Endothelial cell of umbilical vein (primary cell): ENCODE measurements at regions not wholly inside any gene's neighbourhood (a gene's known extent, or its start where the extent isn't known, plus 50 kb on each side); places are given as distances from the start of the nearest gene placed in this dataset.

Experiments used
- BruUV-seq: library from RNA; stranded (reverse); fragments of 400-500 nt; replicated peaks from 2 replicates; lab custom pipeline; 2021; lab: Mats Ljungman, UMichigan
- CTCF ChIA-PET: fragments of 300-600, 350-600 bp; sonication (Branson Sonifier 250); formaldehyde crosslinking; loops from one replicate; lab custom pipeline; 2021; ENCODE audit warnings: antibody characterized with exemption, inconsistent platforms; lab: Charles Lee
- POLR2A ChIA-PET: fragments of 300-600, 350-600 bp; sonication (Branson Sonifier 250); formaldehyde crosslinking; loops from one replicate; lab custom pipeline; 2021; ENCODE audit warnings: antibody characterized with exemption, inconsistent platforms; lab: Charles Lee
- DNase-seq: peaks from one replicate; pipeline ENCODE4 v3.0.0-alpha.2; 2011; ENCODE audit warnings: low read depth, low spot score
- FAIRE-seq: peaks from 2 replicates; lab custom pipeline; 2011; peaks lifted over from hg19 to GRCh38; lab: Jason Lieb, UNC
- H2AFZ ChIP-seq: 2 replicates; pipeline ENCODE4 v1.6.0; 2012; ENCODE audit warnings: low read depth, low read length, control low read depth, inconsistent platforms
- H3K27ac ChIP-seq: 2 replicates; pipeline ENCODE4 v1.5.1; 2011; ENCODE audit warnings: low read depth, mild to moderate bottlenecking, control low read depth, low read length, moderate library complexity; ENCODE audit not compliant: insufficient read depth
- H3K27me3 ChIP-seq, 2 experiments: 2 replicates each; pipeline versions ENCODE4 v1.6.0 to v1.6.1; 2011; ENCODE audit warnings: low read length in 2 of 2, mixed read lengths in 1 of 2; ENCODE audit not compliant: control insufficient read depth in 2 of 2, insufficient read depth in 2 of 2
- H3K36me3 ChIP-seq, 2 experiments: 2 replicates in 1 of 2; 3 replicates in 1 of 2; pipeline ENCODE4 v1.5.1; 2011; ENCODE audit warnings: low read length in 2 of 2, mild to moderate bottlenecking in 1 of 2, moderate library complexity in 1 of 2; ENCODE audit not compliant: control insufficient read depth in 2 of 2, insufficient read depth in 2 of 2; ENCODE audit errors: extremely low read depth in 1 of 2
- H3K4me1 ChIP-seq: 3 replicates; pipeline ENCODE4 v1.5.1; 2011; ENCODE audit warnings: mild to moderate bottlenecking, low read length; ENCODE audit not compliant: control insufficient read depth, insufficient read depth; ENCODE audit errors: extremely low read depth
- H3K4me2 ChIP-seq: 2 replicates; pipeline ENCODE4 v1.6.1; 2011; ENCODE audit warnings: low read length, control low read depth, mixed read lengths; ENCODE audit not compliant: insufficient read depth
- H3K4me3 ChIP-seq, 3 experiments: fragments of 200-600 bp in 1 of 3; sonication (generic), shearing (Covaris generic) in 1 of 3; replicated peaks in 1 of 3; 2 replicates each; pipeline ENCODE4 v1.5.1; 2011 to 2016; ENCODE audit warnings: control low read depth in 3 of 3, low read length in 3 of 3, mild to moderate bottlenecking in 2 of 3, inconsistent platforms in 1 of 3, low read depth in 1 of 3, moderate library complexity in 1 of 3; ENCODE audit not compliant: insufficient read depth in 1 of 3
- H3K79me2 ChIP-seq: 2 replicates; pipeline ENCODE4 v1.6.0; 2012; ENCODE audit warnings: low read length, inconsistent platforms; ENCODE audit not compliant: control insufficient read depth, insufficient read depth
- H3K9ac ChIP-seq: replicated peaks from 2 replicates; pipeline ENCODE3; 2011; ENCODE audit warnings: low read length, control low read depth; ENCODE audit not compliant: insufficient read depth; ENCODE audit errors: extremely low read depth
- H3K9me1 ChIP-seq: replicated peaks from 3 replicates; pipeline ENCODE4 v1.6.0; 2011; ENCODE audit warnings: mild to moderate bottlenecking, low read length; ENCODE audit not compliant: control insufficient read depth, insufficient read depth; ENCODE audit errors: extremely low read depth
- H3K9me3 ChIP-seq: replicated peaks from 2 replicates; pipeline ENCODE4 v1.5.1; 2012; ENCODE audit warnings: low read length, inconsistent platforms; ENCODE audit not compliant: control insufficient read depth, insufficient read depth
- H4K20me1 ChIP-seq: replicated peaks from 2 replicates; pipeline ENCODE3; 2011; ENCODE audit warnings: mild to moderate bottlenecking, low read length; ENCODE audit not compliant: control insufficient read depth, insufficient read depth; ENCODE audit errors: extremely low read depth
- CTCF ChIP-seq, 2 donors: IDR thresholded peaks; 1 replicate in 1 of 2; 2 replicates in 1 of 2; pipeline ENCODE4 v1.5.1; 2011; ENCODE audit warnings: low read length in 2 of 2, mild to moderate bottlenecking in 2 of 2, moderate library complexity in 2 of 2, control low read depth in 1 of 2, inconsistent platforms in 1 of 2, low read depth in 1 of 2; ENCODE audit not compliant: insufficient read depth in 1 of 2; ENCODE audit errors: extremely low read depth in 1 of 2
- EZH2 ChIP-seq: IDR thresholded peaks from 2 replicates; pipeline ENCODE4 v1.6.1; 2012; ENCODE audit warnings: borderline replicate concordance, low read depth, mild to moderate bottlenecking, moderate library complexity, low read length, inconsistent platforms; ENCODE audit not compliant: severe bottlenecking
- FOS ChIP-seq: IDR thresholded peaks from 2 replicates; pipeline ENCODE4 v1.6.1; 2011; ENCODE audit warnings: mild to moderate bottlenecking, low read length, moderate library complexity, borderline replicate concordance; ENCODE audit not compliant: insufficient read depth
- GATA2 ChIP-seq: IDR thresholded peaks from 2 replicates; pipeline ENCODE4 v1.7.0; 2011; ENCODE audit warnings: low read depth, mild to moderate bottlenecking, moderate library complexity, mixed read lengths, low read length; ENCODE audit not compliant: insufficient read length, insufficient read depth
- JUN ChIP-seq: IDR thresholded peaks from 2 replicates; pipeline ENCODE4 v1.6.1; 2011; ENCODE audit warnings: borderline replicate concordance, low read depth; ENCODE audit not compliant: insufficient read length, insufficient read depth
- MYC ChIP-seq: IDR thresholded peaks from one replicate; pipeline ENCODE4 v1.6.1; 2011; ENCODE audit warnings: mild to moderate bottlenecking, low read depth, low read length
- POLR2A ChIP-seq: IDR thresholded peaks from 2 replicates; pipeline ENCODE4 v1.6.1; 2012; ENCODE audit warnings: low read depth, mild to moderate bottlenecking, control low read depth, low read length
- POLR2AphosphoS5 ChIP-seq: IDR thresholded peaks from 2 replicates; pipeline ENCODE4 v1.6.1; 2012; ENCODE audit warnings: low read depth, mild to moderate bottlenecking, control low read depth, low read length, moderate library complexity; ENCODE audit not compliant: insufficient read depth
- dilution Hi-C: fragments of 300-500 bp; cut with MboI; formaldehyde crosslinking; loops from one replicate; pipeline ENCODE4 v1.15.0; 2019; ENCODE audit warnings: low sequenced_read_pairs; ENCODE audit not compliant: extremely low pct_ligation_motif_present
- intact Hi-C: fragments of 100-400 bp; cut with micrococcal nuclease; formaldehyde crosslinking; loops from one replicate; pipeline ENCODE4 v1.10.0; 2022
- TF ChIP-seq, protein P1 (sequence below): IDR thresholded peaks from 2 replicates; pipeline ENCODE4 v1.6.1; 2011; ENCODE audit not compliant: insufficient read depth, insufficient read length

- intact Hi-C loops (no loop called here), dilution Hi-C loops (no loop called here)
- DNase-seq, result peak; percentile 20
- no peaks in the 10 kb centered on the region for H3K4me1 ChIP-seq
- peaks cover 0 to 4% of the 10 kb centered on the region in 2 experiments for H3K27me3 ChIP-seq
- no peaks in the 10 kb centered on the region for H3K36me3 ChIP-seq
- H4K20me1 ChIP-seq, result no peaks in the 10 kb centered on the region
- no peaks in the 10 kb centered on the region for H3K9me1 ChIP-seq
- POLR2A ChIA-PET, result no interaction called here
- no peak overlapping the region for H3K4me2 ChIP-seq
- no TSS peak for BruUV-seq
- H3K9me3 ChIP-seq, result no peaks in the 10 kb centered on the region
- FAIRE-seq, result no peak
- TF ChIP-seq MYC (no peak), POLR2AphosphoS5 (no peak), CTCF (IDR thresholded peaks at IDR 0.05; ENCODE audit: extremely low read depth in 1 of 2, insufficient read depth in 1 of 2, low read depth in 1 of 2, low read length in 2 of 2) (no peak), FOS (no peak)
- H2AFZ ChIP-seq, result no peak overlapping the region
- no peak overlapping the region for H3K4me3 ChIP-seq
- H3K9ac ChIP-seq, result no peak overlapping the region
- CTCF ChIA-PET, result no interaction called here
- H3K27ac ChIP-seq, result no peak overlapping the region
- no peaks in the 10 kb centered on the region for H3K79me2 ChIP-seq
Observed at GRCh38 chr10:33893506-33893905, 559.0 kb upstream of the NRP1 start.

DNA sequence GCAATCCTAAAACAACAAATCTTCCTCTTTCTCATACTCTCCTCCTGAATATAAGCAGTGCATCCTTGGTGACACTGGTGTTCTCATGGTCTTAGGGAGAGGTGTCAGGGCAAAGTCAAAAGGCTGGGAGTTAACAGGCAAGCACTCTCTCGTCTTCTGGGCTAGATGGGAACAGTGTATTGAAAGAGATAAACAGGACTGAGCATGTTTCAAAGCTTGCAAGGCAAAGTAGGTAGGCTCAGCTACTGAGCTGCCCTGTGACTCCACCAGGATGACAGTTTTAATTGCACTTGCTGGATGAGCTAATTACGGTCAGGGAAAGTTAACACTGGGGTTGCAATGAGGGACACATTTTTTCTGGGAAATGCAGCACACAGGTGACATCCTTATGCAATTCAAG lies 554.9 kb upstream of the NRP1 start:
- dilution Hi-C loops (no loop called here), intact Hi-C loops (no loop called here)
- H3K9me1 ChIP-seq, result no peaks in the 10 kb centered on the region
- no peaks in the 10 kb centered on the region for H3K4me1 ChIP-seq
- ChIA-PET POLR2A (interaction anchor here (0.6 kb wide), 1 partner anchor 14 kb away, joined by 5 read pairs; no protein-coding TSS in a partner anchor), CTCF (no interaction called here)
- H3K36me3 ChIP-seq, result no peaks in the 10 kb centered on the region
- no peak overlapping the region for H3K4me2 ChIP-seq
- H3K27ac ChIP-seq, result no peak overlapping the region
- FAIRE-seq, result no peak
- H3K79me2 ChIP-seq, result no peaks in the 10 kb centered on the region
- H3K9ac ChIP-seq, result no peak overlapping the region
- H3K4me3 ChIP-seq, result no peak overlapping the region
- BruUV-seq, result no TSS peak
- no peaks in the 10 kb centered on the region for H3K9me3 ChIP-seq
- no peak overlapping the region for H2AFZ ChIP-seq
- peaks cover 3 to 6% of the 10 kb centered on the region in 2 experiments for H3K27me3 ChIP-seq
- DNase-seq, result no peak
- no peaks in the 10 kb centered on the region for H4K20me1 ChIP-seq
- TF ChIP-seq EZH2, result no peak
- no peak for TF ChIP-seq JUN
- no peak for TF ChIP-seq FOS
- TF ChIP-seq POLR2AphosphoS5, result no peak
- TF ChIP-seq, protein P1, sequence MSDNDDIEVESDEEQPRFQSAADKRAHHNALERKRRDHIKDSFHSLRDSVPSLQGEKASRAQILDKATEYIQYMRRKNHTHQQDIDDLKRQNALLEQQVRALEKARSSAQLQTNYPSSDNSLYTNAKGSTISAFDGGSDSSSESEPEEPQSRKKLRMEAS, result no peak
- TF ChIP-seq GATA2, result no peak
- no peak for TF ChIP-seq POLR2A
- TF ChIP-seq CTCF (IDR thresholded peaks at IDR 0.05; ENCODE audit: extremely low read depth in 1 of 2, insufficient read depth in 1 of 2, low read depth in 1 of 2, low read length in 2 of 2), result no peak
- TF ChIP-seq MYC, result no peak
